OCI-LY7 (cell line): ENCODE measurements at regions not wholly inside any gene's neighbourhood (a gene's known extent, or its start where the extent isn't known, plus 50 kb on each side); places are given as distances from the start of the nearest gene placed in this dataset.

ENCODE experiments used
- BruUV-seq: library from RNA; stranded (reverse); fragments of 400-500 nt; replicated peaks from 2 replicates; lab custom pipeline; 2021; lab: Mats Ljungman, UMichigan
- CTCF ChIA-PET: fragments of 300-600 bp; sonication (Branson Sonifier 250); formaldehyde crosslinking; loops from one replicate; lab custom pipeline; 2022; ENCODE audit warnings: antibody characterized with exemption; ENCODE audit not compliant: unreplicated experiment; lab: Charles Lee
- POLR2A ChIA-PET: fragments of 300-600 bp; sonication (Branson Sonifier 250); formaldehyde crosslinking; loops from one replicate; lab custom pipeline; 2022; ENCODE audit warnings: antibody characterized with exemption; lab: Charles Lee
- DNase-seq: peaks from one replicate; pipeline ENCODE4 v3.0.0-alpha.2; 2015; ENCODE audit warnings: low spot score
- H2AFZ ChIP-seq: fragments of 200-600 bp; sonication (generic), shearing (Covaris generic); 2 replicates; pipeline ENCODE4 v1.6.1; 2014; ENCODE audit warnings: mild to moderate bottlenecking, antibody characterized with exemption, low read length, moderate library complexity
- H3K27ac ChIP-seq: fragments of 200-600 bp; sonication (generic); 2 replicates; pipeline ENCODE4 v1.5.1; 2014; ENCODE audit warnings: mixed run types, low read depth, mild to moderate bottlenecking, moderate library complexity, low read length, inconsistent platforms; ENCODE audit not compliant: poor library complexity, severe bottlenecking
- H3K36me3 ChIP-seq: fragments of 200-600 bp; sonication (generic); 2 replicates; pipeline ENCODE4 v1.6.1; 2014; ENCODE audit warnings: mild to moderate bottlenecking, antibody characterized with exemption, low read length, moderate library complexity, mixed read lengths; ENCODE audit not compliant: insufficient read depth
- H3K4me1 ChIP-seq: fragments of 200-600 bp; sonication (generic); 2 replicates; pipeline ENCODE4 v1.5.1; 2014; ENCODE audit warnings: mild to moderate bottlenecking, low read length; ENCODE audit not compliant: insufficient read depth, poor library complexity, severe bottlenecking
- H3K4me2 ChIP-seq: fragments of 200-600 bp; sonication (generic); 2 replicates; pipeline ENCODE4 v1.6.1; 2014; ENCODE audit warnings: mild to moderate bottlenecking, low read length
- H3K4me3 ChIP-seq: fragments of 200-600 bp; sonication (generic); 2 replicates; pipeline ENCODE4 v1.5.1; 2014; ENCODE audit warnings: mild to moderate bottlenecking, low read depth, low read length; ENCODE audit not compliant: poor library complexity, severe bottlenecking
- H3K79me2 ChIP-seq: fragments of 200-600 bp; sonication (generic); 2 replicates; pipeline ENCODE4 v1.6.1; 2016; ENCODE audit warnings: low read depth, mild to moderate bottlenecking, low read length, moderate library complexity, mixed read lengths; ENCODE audit not compliant: insufficient read depth
- H3K9me2 ChIP-seq: fragments of 200-600 bp; sonication (generic); 2 replicates; pipeline ENCODE4 v1.6.1; 2016; ENCODE audit warnings: mild to moderate bottlenecking, low read length, mixed read lengths; ENCODE audit not compliant: insufficient read depth
- H3K9me3 ChIP-seq: fragments of 200-600 bp; sonication (generic); 2 replicates; pipeline ENCODE4 v1.6.1; 2014; ENCODE audit warnings: mild to moderate bottlenecking, mixed run types, low read length, mixed read lengths
- H4K20me1 ChIP-seq: fragments of 200-600 bp; sonication (generic); 2 replicates; pipeline ENCODE4 v1.6.1; 2014; ENCODE audit warnings: mild to moderate bottlenecking, antibody characterized with exemption, low read length, moderate library complexity, mixed read lengths; ENCODE audit not compliant: insufficient read depth
- EZH2phosphoT487 ChIP-seq: fragments of 200-600 bp; sonication (generic); IDR thresholded peaks from 2 replicates; pipeline ENCODE4 v1.6.1; 2018; ENCODE audit warnings: low read depth, borderline replicate concordance, mild to moderate bottlenecking, mixed run types, antibody characterized with exemption, low read length, moderate library complexity, mixed read lengths
- intact Hi-C: fragments of 100-400 bp; cut with micrococcal nuclease; formaldehyde crosslinking; loops from one replicate; pipeline ENCODE4 v1.10.0; 2022; ENCODE audit not compliant: unreplicated experiment
- TF ChIP-seq, protein P1 (sequence below): fragments of 200-600 bp; sonication (generic); conservative IDR thresholded peaks from 2 replicates; pipeline ENCODE4 v1.5.1; 2014; ENCODE audit warnings: mild to moderate bottlenecking, antibody characterized with exemption, low read length, moderate library complexity, mixed read lengths

DNA sequence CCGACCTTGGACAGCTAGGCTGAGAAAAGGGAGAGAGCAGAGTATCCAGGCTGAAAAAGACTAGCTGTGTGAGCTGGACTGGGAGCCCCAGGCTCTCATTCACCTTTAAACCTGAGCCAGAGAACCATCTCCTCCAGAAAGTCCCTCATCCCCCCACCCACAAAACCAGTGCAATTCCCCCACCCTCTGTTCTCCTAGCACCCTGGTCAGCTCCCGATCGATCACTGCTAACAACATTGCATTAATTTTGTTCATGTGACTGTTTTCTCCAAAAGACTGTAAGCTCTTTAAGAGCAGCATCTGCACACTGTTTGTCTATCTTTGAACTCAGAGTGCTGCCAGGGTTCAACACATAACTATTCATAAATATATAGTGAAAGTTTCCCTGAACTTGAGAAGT, 67.1 kb upstream of the NFASC start:
- no TSS peak for BruUV-seq
- Histone ChIP-seq H3K9me2 (no peaks in the 10 kb centered on the region), H3K4me1 (peaks cover 27% of the 10 kb centered on the region), H3K27ac (no peak overlapping the region), H3K79me2 (no peaks in the 10 kb centered on the region), H3K4me2 (no peak overlapping the region), H4K20me1 (no peaks in the 10 kb centered on the region), H3K4me3 (no peak overlapping the region), H3K9me3 (no peaks in the 10 kb centered on the region), H2AFZ (no peak overlapping the region), H3K36me3 (peaks cover 3% of the 10 kb centered on the region; the same call in 1 of the 2 replicates)
- CTCF ChIA-PET: interaction anchor here (1.3 to 1.5 kb wide), 3 partner anchors 89 to 240 kb away, joined by 3 to 7 read pairs (median 4); no protein-coding TSS in a partner anchor
- no peak for TF ChIP-seq EZH2phosphoT487
- TF ChIP-seq, protein P1, sequence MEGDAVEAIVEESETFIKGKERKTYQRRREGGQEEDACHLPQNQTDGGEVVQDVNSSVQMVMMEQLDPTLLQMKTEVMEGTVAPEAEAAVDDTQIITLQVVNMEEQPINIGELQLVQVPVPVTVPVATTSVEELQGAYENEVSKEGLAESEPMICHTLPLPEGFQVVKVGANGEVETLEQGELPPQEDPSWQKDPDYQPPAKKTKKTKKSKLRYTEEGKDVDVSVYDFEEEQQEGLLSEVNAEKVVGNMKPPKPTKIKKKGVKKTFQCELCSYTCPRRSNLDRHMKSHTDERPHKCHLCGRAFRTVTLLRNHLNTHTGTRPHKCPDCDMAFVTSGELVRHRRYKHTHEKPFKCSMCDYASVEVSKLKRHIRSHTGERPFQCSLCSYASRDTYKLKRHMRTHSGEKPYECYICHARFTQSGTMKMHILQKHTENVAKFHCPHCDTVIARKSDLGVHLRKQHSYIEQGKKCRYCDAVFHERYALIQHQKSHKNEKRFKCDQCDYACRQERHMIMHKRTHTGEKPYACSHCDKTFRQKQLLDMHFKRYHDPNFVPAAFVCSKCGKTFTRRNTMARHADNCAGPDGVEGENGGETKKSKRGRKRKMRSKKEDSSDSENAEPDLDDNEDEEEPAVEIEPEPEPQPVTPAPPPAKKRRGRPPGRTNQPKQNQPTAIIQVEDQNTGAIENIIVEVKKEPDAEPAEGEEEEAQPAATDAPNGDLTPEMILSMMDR: no peak
- POLR2A ChIA-PET: interaction anchor here (1.0 to 1.5 kb wide), 5 partner anchors 10 to 296 kb away, joined by 3 to 11 read pairs (median 3); no protein-coding TSS in a partner anchor
- intact Hi-C loops: no loop called here
- DNase-seq: no peak

DNA sequence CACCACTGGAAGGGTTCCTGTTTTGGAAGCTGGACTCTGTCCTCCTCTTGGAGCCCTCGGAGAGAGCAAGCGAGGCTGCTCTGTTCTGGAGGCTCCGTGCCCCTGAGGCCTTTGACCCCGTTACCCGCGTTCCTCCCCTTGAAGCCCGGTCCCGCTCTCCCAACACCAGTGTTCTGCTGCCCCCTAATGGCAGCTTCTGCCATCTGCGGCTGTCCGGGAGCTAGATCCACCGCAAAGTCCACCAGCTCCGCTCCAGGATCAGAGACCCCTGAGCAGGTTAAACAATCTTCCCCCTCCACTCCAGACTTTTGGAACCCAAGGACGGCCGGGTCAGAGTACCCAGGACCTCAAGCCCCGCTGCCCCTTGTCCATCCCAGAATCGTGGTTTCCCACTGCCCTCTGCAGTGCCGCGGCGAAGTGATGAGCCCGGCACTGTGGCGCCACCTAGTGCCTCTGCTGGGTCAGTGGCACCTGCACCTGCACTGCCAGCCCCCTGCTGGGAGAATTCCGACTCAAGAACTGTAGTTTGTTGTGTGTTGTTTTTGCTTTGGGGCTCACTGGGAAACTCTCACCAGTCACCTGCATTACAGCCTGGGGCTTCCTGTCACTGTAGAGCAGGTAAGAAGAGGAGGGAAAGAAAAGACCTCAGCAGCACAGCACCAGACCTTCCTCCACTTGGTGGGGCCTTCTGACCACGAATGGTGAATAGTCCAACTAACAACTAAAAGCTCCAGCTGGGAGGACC, 63.5 kb upstream of the NFASC start:
- intact Hi-C loops: loop anchor here (1.0 to 2.0 kb wide), 6 partner anchors 44 to 376 kb away; no protein-coding TSS in a partner anchor
- peaks cover 27% of the 10 kb centered on the region for H3K4me1 ChIP-seq
- no peaks in the 10 kb centered on the region for H3K79me2 ChIP-seq
- ChIA-PET CTCF (interaction anchor here (0.6 to 2.1 kb wide), 19 partner anchors 12 to 361 kb away, joined by 3 to 33 read pairs (median 4); no protein-coding TSS in a partner anchor), POLR2A (interaction anchor here (0.6 to 1.4 kb wide), 5 partner anchors 12 to 492 kb away, joined by 3 to 5 read pairs (median 4); no protein-coding TSS in a partner anchor)
- no TSS peak for BruUV-seq
- H3K27ac ChIP-seq: no peak overlapping the region
- TF ChIP-seq, protein P1: peak; percentile 100
- no peak for TF ChIP-seq EZH2phosphoT487
- H4K20me1 ChIP-seq: no peaks in the 10 kb centered on the region
- DNase-seq: peak; percentile 91
- H3K36me3 ChIP-seq: peaks cover 3% of the 10 kb centered on the region; the same call in 1 of the 2 replicates
- H3K9me2 ChIP-seq: no peaks in the 10 kb centered on the region
- peak overlapping the region; percentile 94 for H3K4me2 ChIP-seq
- peak overlapping the region; percentile 70 for H3K4me3 ChIP-seq
- H3K9me3 ChIP-seq: no peaks in the 10 kb centered on the region
- H2AFZ ChIP-seq: peak overlapping the region; percentile 79; the same call in 1 of the 2 replicates
